Psoas muscle (tissue), 7 donors: ENCODE measurements at regions not wholly inside any gene's neighbourhood (a gene's known extent, or its start where the extent isn't known, plus 50 kb on each side); places are given as distances from the start of the nearest gene placed in this dataset.

Experiments used
- ATAC-seq, 4 donors: fragments of 200-7000 bp; cut with Tn5 transposase; one replicate each; pipeline ENCODE4 v1.9.1; 2020; ENCODE audit warnings: moderate library complexity in 3 of 4, mild to moderate bottlenecking in 2 of 4
- DNase-seq, 2 donors: peaks; one replicate each; pipeline ENCODE4 v3.0.0-alpha.2; 2020
- H3K27ac ChIP-seq: fragments of 200-600 bp; one replicate; pipeline ENCODE4 v1.8.0; 2022
- H3K27me3 ChIP-seq, 3 donors: fragments of 200-600 bp in 1 of 3; one replicate each; pipeline versions ENCODE4 v1.6.1 to v1.8.0; 2013 to 2022; ENCODE audit warnings: low read length in 2 of 3, mild to moderate bottlenecking in 2 of 3, moderate library complexity in 1 of 3; ENCODE audit not compliant: insufficient read depth in 3 of 3
- H3K36me3 ChIP-seq, 2 donors: fragments of 200-600 bp in 1 of 2; one replicate each; pipeline versions ENCODE4 v1.6.1 to v1.8.0; 2013 to 2022; ENCODE audit warnings: low read depth in 1 of 2, mild to moderate bottlenecking in 1 of 2, moderate library complexity in 1 of 2; ENCODE audit not compliant: insufficient read depth in 1 of 2
- H3K4me1 ChIP-seq: fragments of 200-600 bp; one replicate; pipeline ENCODE4 v1.8.0; 2022
- H3K4me3 ChIP-seq: fragments of 200-600 bp; one replicate; pipeline ENCODE4 v1.8.0; 2022; ENCODE audit warnings: mild to moderate bottlenecking
- H3K9me3 ChIP-seq: fragments of 200-600 bp; one replicate; pipeline ENCODE4 v1.8.0; 2022
- WGBS, 3 donors: extraction: QIAGEN DNeasy Blood & Tissue Kit; methylation state at CpG; one replicate each; pipeline versions ENCODE4 v1.1.6 to v1.1.7; 2013; 5-methylcytosine and 5-hydroxymethylcytosine counted together
- intact Hi-C, 2 donors: fragments of 100-400 bp; cut with DNase I; formaldehyde crosslinking; loops; one replicate each; pipeline versions ENCODE4 v1.11.0 to v1.14.2; 2022
- TF ChIP-seq, protein P1 (sequence below): fragments of 200-600 bp; IDR thresholded peaks from one replicate; pipeline ENCODE4 v1.8.0; 2022; ENCODE audit warnings: antibody characterized with exemption
- donor health status: healthy with polysubstance abuse.
- donor health status: DM: no; HTN: no; CAD: no; lungs with moderate emphysema.
- donor health status: Bipolar disorder and iron deficiency.
- donor health status: healthy.
- donor health status: DM: yes; HTN: yes; CAD: no.
- donor health status: DM: no; HTN: no; CAD: no.
- donor health status: DM: yes; HTN: yes; CAD: no.

DNA sequence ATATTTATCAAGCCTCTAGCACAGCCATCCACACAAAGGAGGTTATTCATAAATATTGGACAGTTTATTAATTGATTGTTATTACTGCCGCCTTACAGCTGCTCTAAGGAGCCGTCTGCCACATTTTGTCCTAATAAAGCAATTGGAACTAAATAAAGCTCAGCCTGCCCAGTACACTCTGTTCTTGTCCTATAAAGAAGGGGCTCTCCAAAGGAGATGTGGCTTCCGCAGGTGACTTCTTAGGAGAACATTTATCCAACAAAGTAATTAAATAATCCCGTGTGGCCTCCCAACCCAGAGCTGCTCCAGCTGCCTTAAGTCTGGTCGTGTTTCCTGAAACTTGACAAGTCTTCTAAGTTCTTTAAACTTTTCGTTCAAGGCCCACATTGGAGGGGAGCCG is 497.7 kb downstream of the NPHP4 start:
- DNase-seq (no peak), ATAC-seq (peak in 1 of 4 donors; percentile 19)
- no peak overlapping the region for H3K27ac ChIP-seq
- H3K4me1 ChIP-seq: no peaks in the 10 kb centered on the region
- 23 to 47% (median 27%) methylated on average over 7 of the region's 7 CpGs for WGBS, 3 donors
- intact Hi-C loops: no loop called here
- no peaks in the 10 kb centered on the region for H3K9me3 ChIP-seq
- no peaks in the 10 kb centered on the region for H3K36me3 ChIP-seq
- peaks cover 0 to 16% (median 4%) of the 10 kb centered on the region in 3 donors for H3K27me3 ChIP-seq
- H3K4me3 ChIP-seq: no peak overlapping the region
- TF ChIP-seq, protein P1, sequence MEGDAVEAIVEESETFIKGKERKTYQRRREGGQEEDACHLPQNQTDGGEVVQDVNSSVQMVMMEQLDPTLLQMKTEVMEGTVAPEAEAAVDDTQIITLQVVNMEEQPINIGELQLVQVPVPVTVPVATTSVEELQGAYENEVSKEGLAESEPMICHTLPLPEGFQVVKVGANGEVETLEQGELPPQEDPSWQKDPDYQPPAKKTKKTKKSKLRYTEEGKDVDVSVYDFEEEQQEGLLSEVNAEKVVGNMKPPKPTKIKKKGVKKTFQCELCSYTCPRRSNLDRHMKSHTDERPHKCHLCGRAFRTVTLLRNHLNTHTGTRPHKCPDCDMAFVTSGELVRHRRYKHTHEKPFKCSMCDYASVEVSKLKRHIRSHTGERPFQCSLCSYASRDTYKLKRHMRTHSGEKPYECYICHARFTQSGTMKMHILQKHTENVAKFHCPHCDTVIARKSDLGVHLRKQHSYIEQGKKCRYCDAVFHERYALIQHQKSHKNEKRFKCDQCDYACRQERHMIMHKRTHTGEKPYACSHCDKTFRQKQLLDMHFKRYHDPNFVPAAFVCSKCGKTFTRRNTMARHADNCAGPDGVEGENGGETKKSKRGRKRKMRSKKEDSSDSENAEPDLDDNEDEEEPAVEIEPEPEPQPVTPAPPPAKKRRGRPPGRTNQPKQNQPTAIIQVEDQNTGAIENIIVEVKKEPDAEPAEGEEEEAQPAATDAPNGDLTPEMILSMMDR: no peak

DNA sequence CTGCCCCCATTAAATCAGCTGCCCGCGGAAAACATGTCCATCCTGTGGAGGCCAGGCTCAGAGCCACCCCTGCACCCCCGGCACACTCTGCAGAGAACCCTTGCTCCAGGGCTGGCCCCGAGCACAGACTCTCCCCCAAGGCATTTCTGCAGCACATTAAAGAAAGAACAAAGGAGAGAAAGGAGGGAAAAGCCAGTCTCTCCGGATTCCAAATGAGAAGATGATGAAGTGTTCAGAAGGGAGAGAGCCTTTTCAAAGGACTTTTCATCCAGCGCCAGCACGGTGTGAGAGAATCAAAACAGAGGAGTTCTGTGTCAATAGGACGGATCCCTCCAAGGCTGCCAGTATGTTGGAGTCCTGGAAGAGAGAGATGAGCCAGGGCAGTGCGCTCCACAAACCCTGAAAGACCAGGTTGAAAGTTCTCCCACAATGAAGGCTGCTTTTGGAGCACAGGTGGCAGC is 498.3 kb downstream of the NPHP4 start:
- Histone ChIP-seq H3K4me1 (no peaks in the 10 kb centered on the region), H3K4me3 (no peak overlapping the region), H3K9me3 (no peaks in the 10 kb centered on the region), H3K27me3 (peaks cover 0 to 20% (median 4%) of the 10 kb centered on the region in 3 donors), H3K36me3 (no peaks in the 10 kb centered on the region), H3K27ac (no peak overlapping the region)
- WGBS, 3 donors: 31 to 49% (median 31%) methylated on average over 9 of the region's 9 CpGs
- DNase-seq (no peak), ATAC-seq (no peak)
- intact Hi-C loops: no loop called here
- TF ChIP-seq, protein P1: no peak

DNA sequence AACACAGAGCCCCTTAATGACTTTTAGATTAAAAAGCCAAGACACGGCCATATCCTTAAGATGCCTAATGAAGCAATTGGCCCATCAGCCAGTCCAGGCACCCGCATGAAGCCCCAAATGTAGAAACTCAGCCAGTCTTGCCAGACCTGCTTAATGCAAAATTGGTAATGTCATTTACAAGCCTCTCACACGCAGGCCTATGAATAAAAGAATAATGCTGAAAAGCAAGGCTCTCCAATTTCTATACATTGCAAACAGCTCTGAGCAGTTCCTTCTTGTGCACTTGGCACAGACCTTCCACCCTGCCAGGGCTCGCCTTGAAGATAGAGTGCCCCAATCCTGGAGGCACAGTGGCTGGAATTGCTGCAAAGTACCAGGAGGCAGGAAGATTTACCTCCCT is 498.9 kb downstream of the NPHP4 start:
- H3K27ac ChIP-seq: no peak overlapping the region
- WGBS, 3 donors: 83 to 89% (median 89%) methylated on average over 4 of the region's 4 CpGs

DNA sequence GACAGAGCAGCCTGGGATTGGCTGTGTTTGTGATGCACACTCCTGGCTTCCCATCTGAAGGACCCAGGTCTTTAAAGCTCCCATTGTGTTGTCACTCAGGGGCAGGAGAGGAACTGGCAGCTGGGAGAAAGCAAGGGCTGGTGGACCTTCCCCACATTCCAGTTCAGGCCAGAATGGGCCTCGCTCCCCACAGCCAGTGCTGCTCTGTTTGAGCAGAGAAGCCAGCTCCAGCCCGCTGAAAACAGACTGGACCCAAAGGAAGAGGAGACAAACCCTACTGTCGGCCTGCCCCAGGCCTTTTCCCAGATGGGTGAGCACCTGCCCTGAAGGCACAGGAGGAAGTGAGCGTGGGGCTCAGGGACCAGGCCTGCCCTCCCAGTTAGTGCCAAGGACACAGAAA is 499.4 kb downstream of the NPHP4 start:
- TF ChIP-seq, protein P1: no peak
- Histone ChIP-seq H3K27ac (no peak overlapping the region), H3K36me3 (no peaks in the 10 kb centered on the region), H3K27me3 (peaks cover 0 to 24% (median 4%) of the 10 kb centered on the region in 3 donors), H3K9me3 (no peaks in the 10 kb centered on the region), H3K4me1 (no peaks in the 10 kb centered on the region), H3K4me3 (no peak overlapping the region)
- DNase-seq: no peak
- WGBS, 3 donors: 77 to 84% (median 81%) methylated on average over 4 of the region's 4 CpGs
- intact Hi-C loops: no loop called here
- ATAC-seq: no peak

More for the DNA sequence above, 498.9 kb downstream of the NPHP4 start:
- Histone ChIP-seq H3K4me1 (no peaks in the 10 kb centered on the region), H3K27me3 (peaks cover 0 to 19% (median 4%) of the 10 kb centered on the region in 3 donors), H3K4me3 (no peak overlapping the region), H3K36me3 (no peaks in the 10 kb centered on the region), H3K9me3 (no peaks in the 10 kb centered on the region)
- ATAC-seq (no peak), DNase-seq (no peak)
- intact Hi-C loops: no loop called here
- TF ChIP-seq, protein P1: no peak
